Thyroid gland (tissue), 4 donors: ENCODE measurements at regions not wholly inside any gene's neighbourhood (a gene's known extent, or its start where the extent isn't known, plus 50 kb on each side); places are given as distances from the start of the nearest gene placed in this dataset.

Source experiments
- POLR2A ChIP-seq, 2 donors: fragments of 450-650 bp; IDR thresholded peaks; one replicate each; pipeline ENCODE4 v1.6.1; 2017; ENCODE audit warnings: antibody characterized with exemption in 2 of 2, mild to moderate bottlenecking in 2 of 2, moderate library complexity in 1 of 2
- TF ChIP-seq, protein P1 (sequence below), 6 experiments: fragments of 200-600 bp in 3 of 6; fragments of 450-650 bp in 3 of 6; sonication (generic) in 3 of 6; IDR thresholded peaks; one replicate each; pipeline ENCODE4 v1.5.1; 2016 to 2019; ENCODE audit warnings: antibody characterized with exemption in 6 of 6, mild to moderate bottlenecking in 2 of 6, inconsistent platforms in 1 of 6, moderate library complexity in 1 of 6

DNA sequence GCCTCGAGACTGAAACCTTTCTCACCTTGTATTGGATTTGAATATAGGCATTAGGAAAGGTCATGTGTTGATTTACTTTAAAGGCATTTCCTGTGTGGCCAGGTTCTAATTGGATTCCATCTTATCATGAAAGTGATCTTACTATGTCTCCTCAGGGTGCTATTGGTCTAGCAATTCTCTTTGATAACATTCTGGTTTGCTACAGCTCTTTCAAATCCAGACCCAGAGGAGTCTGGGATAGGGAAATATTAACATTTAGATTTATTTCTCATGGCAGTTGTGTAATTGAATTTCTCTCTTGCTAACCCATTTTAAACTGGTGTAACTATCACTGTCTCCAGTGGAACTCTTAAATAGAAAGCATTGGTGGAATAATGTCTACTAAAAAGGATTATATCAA, 69.9 kb upstream of the NMUR2 start:
- TF ChIP-seq, protein P1, sequence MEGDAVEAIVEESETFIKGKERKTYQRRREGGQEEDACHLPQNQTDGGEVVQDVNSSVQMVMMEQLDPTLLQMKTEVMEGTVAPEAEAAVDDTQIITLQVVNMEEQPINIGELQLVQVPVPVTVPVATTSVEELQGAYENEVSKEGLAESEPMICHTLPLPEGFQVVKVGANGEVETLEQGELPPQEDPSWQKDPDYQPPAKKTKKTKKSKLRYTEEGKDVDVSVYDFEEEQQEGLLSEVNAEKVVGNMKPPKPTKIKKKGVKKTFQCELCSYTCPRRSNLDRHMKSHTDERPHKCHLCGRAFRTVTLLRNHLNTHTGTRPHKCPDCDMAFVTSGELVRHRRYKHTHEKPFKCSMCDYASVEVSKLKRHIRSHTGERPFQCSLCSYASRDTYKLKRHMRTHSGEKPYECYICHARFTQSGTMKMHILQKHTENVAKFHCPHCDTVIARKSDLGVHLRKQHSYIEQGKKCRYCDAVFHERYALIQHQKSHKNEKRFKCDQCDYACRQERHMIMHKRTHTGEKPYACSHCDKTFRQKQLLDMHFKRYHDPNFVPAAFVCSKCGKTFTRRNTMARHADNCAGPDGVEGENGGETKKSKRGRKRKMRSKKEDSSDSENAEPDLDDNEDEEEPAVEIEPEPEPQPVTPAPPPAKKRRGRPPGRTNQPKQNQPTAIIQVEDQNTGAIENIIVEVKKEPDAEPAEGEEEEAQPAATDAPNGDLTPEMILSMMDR (IDR thresholded peaks at IDR 0.05), result no peak
- no peak for TF ChIP-seq POLR2A (IDR thresholded peaks at IDR 0.05)
